WTC11 (cell line): ENCODE measurements at regions not wholly inside any gene's neighbourhood (a gene's known extent, or its start where the extent isn't known, plus 50 kb on each side); places are given as distances from the start of the nearest gene placed in this dataset.

Experiments
- ATAC-seq: fragments of 200-7000 bp; cut with Tn5 transposase; 2 replicates; pipeline ENCODE4 v1.10.0; 2021; ENCODE audit warnings: mild to moderate bottlenecking, moderate library complexity
- CTCF ChIA-PET: fragments of 300-600 bp; sonication (Branson Sonifier 250); formaldehyde crosslinking; loops from one replicate; lab custom pipeline; 2021; ENCODE audit warnings: antibody characterized with exemption; lab: Charles Lee
- POLR2A ChIA-PET: fragments of 350-600 bp; sonication (Branson Sonifier 250); formaldehyde crosslinking; loops from one replicate; lab custom pipeline; 2021; ENCODE audit warnings: antibody characterized with exemption; lab: Charles Lee
- DNase-seq: peaks from one replicate; pipeline ENCODE4 v3.0.0; 2021; ENCODE audit warnings: low spot score
- H3K27ac Mint-ChIP-seq: 2 replicates; pipeline ENCODE4 v1.8.0; 2021; ENCODE audit warnings: mixed read lengths
- H3K27me3 Mint-ChIP-seq: 2 replicates; pipeline ENCODE4 v1.8.0; 2021; ENCODE audit warnings: low read depth, mild to moderate bottlenecking, moderate library complexity, mixed read lengths
- H3K36me3 Mint-ChIP-seq: 2 replicates; pipeline ENCODE4 v1.8.0; 2021; ENCODE audit warnings: mixed read lengths
- H3K4me1 Mint-ChIP-seq: 2 replicates; pipeline ENCODE4 v1.8.0; 2022; ENCODE audit warnings: mixed read lengths
- H3K4me3 Mint-ChIP-seq: 2 replicates; pipeline ENCODE4 v1.8.0; 2021; ENCODE audit warnings: mild to moderate bottlenecking, moderate library complexity, mixed read lengths
- H3K9me3 Mint-ChIP-seq: 2 replicates; pipeline ENCODE4 v1.8.0; 2021; ENCODE audit warnings: mixed read lengths
- CREB1 ChIP-seq: sonication (generic); formaldehyde crosslinking; IDR thresholded peaks from 2 replicates; pipeline ENCODE4 v1.8.0; 2023; ENCODE audit warnings: mild to moderate bottlenecking, missing genetic modification reagents
- ELF4 ChIP-seq: sonication (generic); formaldehyde crosslinking; IDR thresholded peaks from 2 replicates; pipeline ENCODE4 v1.8.1; 2022; ENCODE audit warnings: low read depth, mild to moderate bottlenecking, moderate library complexity, missing genetic modification reagents
- FOXK1 ChIP-seq: sonication (generic); formaldehyde crosslinking; IDR thresholded peaks from 2 replicates; pipeline ENCODE4 v1.8.0; 2022; ENCODE audit warnings: mild to moderate bottlenecking, moderate library complexity, missing genetic modification reagents
- NR3C1 ChIP-seq: sonication (generic); formaldehyde crosslinking; conservative IDR thresholded peaks from 2 replicates; pipeline ENCODE4 v1.8.1; 2023; ENCODE audit warnings: low read depth, mild to moderate bottlenecking, missing genetic modification reagents
- PRRX2 ChIP-seq: fragments of 250-450 bp; sonication (Bioruptor Pico); IDR thresholded peaks from 2 replicates; pipeline ENCODE4 v1.8.0; 2021; ENCODE audit warnings: mild to moderate bottlenecking
- SMAD4 ChIP-seq: sonication (generic); formaldehyde crosslinking; IDR thresholded peaks from 2 replicates; pipeline ENCODE4 v1.8.0; 2022; ENCODE audit warnings: mild to moderate bottlenecking, missing genetic modification reagents
- TCF7 ChIP-seq: sonication (generic); formaldehyde crosslinking; IDR thresholded peaks from 2 replicates; pipeline ENCODE4 v1.8.0; 2022; ENCODE audit warnings: mild to moderate bottlenecking, low read depth, missing genetic modification reagents, moderate library complexity
- ZNF138 ChIP-seq: sonication (generic); formaldehyde crosslinking; conservative IDR thresholded peaks from 2 replicates; pipeline ENCODE4 v1.8.1; 2022; ENCODE audit warnings: mild to moderate bottlenecking, moderate library complexity, missing genetic modification reagents
- ZNF423 ChIP-seq: fragments of 250-450 bp; sonication (Bioruptor Pico); IDR thresholded peaks from 2 replicates; pipeline ENCODE4 v2.1.2; 2022; ENCODE audit warnings: mild to moderate bottlenecking, moderate library complexity
- TF ChIP-seq, protein P1 (sequence below): sonication (generic); formaldehyde crosslinking; IDR thresholded peaks from 2 replicates; pipeline ENCODE4 v1.8.0; 2023; ENCODE audit warnings: missing genetic modification reagents
- TF ChIP-seq, protein P2 (sequence below): sonication (generic); formaldehyde crosslinking; IDR thresholded peaks from 2 replicates; pipeline ENCODE4 v1.8.0; 2022; ENCODE audit warnings: missing genetic modification reagents
- TF ChIP-seq, protein P3 (sequence below): sonication (generic); formaldehyde crosslinking; IDR thresholded peaks from 2 replicates; pipeline ENCODE4 v1.8.0; 2022; ENCODE audit warnings: mild to moderate bottlenecking, missing genetic modification reagents
- TF ChIP-seq, protein P4 (sequence below): fragments of 250-450 bp; sonication (Bioruptor Pico); IDR thresholded peaks from 2 replicates; pipeline ENCODE4 v2.1.2; 2022; ENCODE audit warnings: mild to moderate bottlenecking, moderate library complexity
- TF ChIP-seq, protein P5 (sequence below): sonication (generic); formaldehyde crosslinking; IDR thresholded peaks from 2 replicates; pipeline ENCODE4 v1.8.1; 2023; ENCODE audit warnings: mild to moderate bottlenecking, missing genetic modification reagents
- TF ChIP-seq, protein P6 (sequence below): sonication (generic); formaldehyde crosslinking; IDR thresholded peaks from 2 replicates; pipeline ENCODE4 v1.8.1; 2022; ENCODE audit warnings: missing genetic modification reagents, borderline replicate concordance
- TF ChIP-seq, protein P7 (sequence below): sonication (generic); formaldehyde crosslinking; IDR thresholded peaks from 2 replicates; pipeline ENCODE4 v1.8.1; 2022; ENCODE audit warnings: mild to moderate bottlenecking, moderate library complexity, missing genetic modification reagents
- TF ChIP-seq, protein P8 (sequence below): fragments of 250-450 bp; sonication (Bioruptor Pico); IDR thresholded peaks from 2 replicates; pipeline ENCODE4 v1.8.0; 2021; ENCODE audit warnings: mild to moderate bottlenecking

DNA sequence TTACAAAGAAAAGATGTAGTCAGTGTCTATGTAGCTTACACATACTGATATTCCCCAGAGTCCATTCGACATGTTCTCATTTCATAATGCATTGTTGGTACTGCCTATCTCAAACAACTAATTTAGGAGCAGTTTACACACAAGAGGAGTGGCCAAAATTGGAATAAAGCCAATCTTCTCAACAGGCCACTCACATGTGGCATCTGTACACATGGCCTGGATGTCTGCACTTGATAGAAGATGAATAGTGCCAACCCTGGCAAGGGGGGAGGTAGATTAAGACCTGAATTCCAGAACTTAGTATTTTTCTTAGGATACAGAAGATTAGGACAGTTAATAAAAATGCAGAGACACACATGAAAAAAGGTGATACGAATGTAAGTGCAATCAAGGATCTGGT, 125.3 kb upstream of the STARD3NL start:
- Mint-ChIP-seq H3K4me1 (peaks cover 12% of the 10 kb centered on the region), H3K4me3 (no peak overlapping the region), H3K27ac (no peak overlapping the region), H3K27me3 (no peaks in the 10 kb centered on the region), H3K9me3 (peaks cover 25% of the 10 kb centered on the region), H3K36me3 (peaks cover 23% of the 10 kb centered on the region)
- no peak for ATAC-seq
- CTCF ChIA-PET, result no interaction called here
- POLR2A ChIA-PET, result no interaction called here
- no peak for DNase-seq
- TF ChIP-seq TCF7 (CRISPR knock-in tag) (no peak), PRRX2 (CRISPR knock-in tag) (no peak), SMAD4 (CRISPR knock-in tag) (no peak), CREB1 (CRISPR knock-in tag) (no peak), FOXK1 (CRISPR knock-in tag) (no peak), ZNF138 (CRISPR knock-in tag) (no peak), NR3C1 (no peak), ELF4 (CRISPR knock-in tag) (no peak), ZNF423 (CRISPR knock-in tag) (no peak)
- TF ChIP-seq, protein P1, sequence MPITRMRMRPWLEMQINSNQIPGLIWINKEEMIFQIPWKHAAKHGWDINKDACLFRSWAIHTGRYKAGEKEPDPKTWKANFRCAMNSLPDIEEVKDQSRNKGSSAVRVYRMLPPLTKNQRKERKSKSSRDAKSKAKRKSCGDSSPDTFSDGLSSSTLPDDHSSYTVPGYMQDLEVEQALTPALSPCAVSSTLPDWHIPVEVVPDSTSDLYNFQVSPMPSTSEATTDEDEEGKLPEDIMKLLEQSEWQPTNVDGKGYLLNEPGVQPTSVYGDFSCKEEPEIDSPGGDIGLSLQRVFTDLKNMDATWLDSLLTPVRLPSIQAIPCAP (CRISPR knock-in tag), result no peak
- TF ChIP-seq, protein P2, sequence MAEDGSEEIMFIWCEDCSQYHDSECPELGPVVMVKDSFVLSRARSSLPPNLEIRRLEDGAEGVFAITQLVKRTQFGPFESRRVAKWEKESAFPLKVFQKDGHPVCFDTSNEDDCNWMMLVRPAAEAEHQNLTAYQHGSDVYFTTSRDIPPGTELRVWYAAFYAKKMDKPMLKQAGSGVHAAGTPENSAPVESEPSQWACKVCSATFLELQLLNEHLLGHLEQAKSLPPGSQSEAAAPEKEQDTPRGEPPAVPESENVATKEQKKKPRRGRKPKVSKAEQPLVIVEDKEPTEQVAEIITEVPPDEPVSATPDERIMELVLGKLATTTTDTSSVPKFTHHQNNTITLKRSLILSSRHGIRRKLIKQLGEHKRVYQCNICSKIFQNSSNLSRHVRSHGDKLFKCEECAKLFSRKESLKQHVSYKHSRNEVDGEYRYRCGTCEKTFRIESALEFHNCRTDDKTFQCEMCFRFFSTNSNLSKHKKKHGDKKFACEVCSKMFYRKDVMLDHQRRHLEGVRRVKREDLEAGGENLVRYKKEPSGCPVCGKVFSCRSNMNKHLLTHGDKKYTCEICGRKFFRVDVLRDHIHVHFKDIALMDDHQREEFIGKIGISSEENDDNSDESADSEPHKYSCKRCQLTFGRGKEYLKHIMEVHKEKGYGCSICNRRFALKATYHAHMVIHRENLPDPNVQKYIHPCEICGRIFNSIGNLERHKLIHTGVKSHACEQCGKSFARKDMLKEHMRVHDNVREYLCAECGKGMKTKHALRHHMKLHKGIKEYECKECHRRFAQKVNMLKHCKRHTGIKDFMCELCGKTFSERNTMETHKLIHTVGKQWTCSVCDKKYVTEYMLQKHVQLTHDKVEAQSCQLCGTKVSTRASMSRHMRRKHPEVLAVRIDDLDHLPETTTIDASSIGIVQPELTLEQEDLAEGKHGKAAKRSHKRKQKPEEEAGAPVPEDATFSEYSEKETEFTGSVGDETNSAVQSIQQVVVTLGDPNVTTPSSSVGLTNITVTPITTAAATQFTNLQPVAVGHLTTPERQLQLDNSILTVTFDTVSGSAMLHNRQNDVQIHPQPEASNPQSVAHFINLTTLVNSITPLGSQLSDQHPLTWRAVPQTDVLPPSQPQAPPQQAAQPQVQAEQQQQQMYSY (CRISPR knock-in tag), result no peak
- TF ChIP-seq, protein P3, sequence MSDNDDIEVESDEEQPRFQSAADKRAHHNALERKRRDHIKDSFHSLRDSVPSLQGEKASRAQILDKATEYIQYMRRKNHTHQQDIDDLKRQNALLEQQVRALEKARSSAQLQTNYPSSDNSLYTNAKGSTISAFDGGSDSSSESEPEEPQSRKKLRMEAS (CRISPR knock-in tag), result no peak
- TF ChIP-seq, protein P4, sequence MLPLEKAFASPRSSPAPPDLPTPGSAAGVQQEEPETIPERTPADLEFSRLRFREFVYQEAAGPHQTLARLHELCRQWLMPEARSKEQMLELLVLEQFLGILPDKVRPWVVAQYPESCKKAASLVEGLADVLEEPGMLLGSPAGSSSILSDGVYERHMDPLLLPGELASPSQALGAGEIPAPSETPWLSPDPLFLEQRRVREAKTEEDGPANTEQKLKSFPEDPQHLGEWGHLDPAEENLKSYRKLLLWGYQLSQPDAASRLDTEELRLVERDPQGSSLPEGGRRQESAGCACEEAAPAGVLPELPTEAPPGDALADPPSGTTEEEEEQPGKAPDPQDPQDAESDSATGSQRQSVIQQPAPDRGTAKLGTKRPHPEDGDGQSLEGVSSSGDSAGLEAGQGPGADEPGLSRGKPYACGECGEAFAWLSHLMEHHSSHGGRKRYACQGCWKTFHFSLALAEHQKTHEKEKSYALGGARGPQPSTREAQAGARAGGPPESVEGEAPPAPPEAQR (CRISPR knock-in tag), result no peak
- TF ChIP-seq, protein P5, sequence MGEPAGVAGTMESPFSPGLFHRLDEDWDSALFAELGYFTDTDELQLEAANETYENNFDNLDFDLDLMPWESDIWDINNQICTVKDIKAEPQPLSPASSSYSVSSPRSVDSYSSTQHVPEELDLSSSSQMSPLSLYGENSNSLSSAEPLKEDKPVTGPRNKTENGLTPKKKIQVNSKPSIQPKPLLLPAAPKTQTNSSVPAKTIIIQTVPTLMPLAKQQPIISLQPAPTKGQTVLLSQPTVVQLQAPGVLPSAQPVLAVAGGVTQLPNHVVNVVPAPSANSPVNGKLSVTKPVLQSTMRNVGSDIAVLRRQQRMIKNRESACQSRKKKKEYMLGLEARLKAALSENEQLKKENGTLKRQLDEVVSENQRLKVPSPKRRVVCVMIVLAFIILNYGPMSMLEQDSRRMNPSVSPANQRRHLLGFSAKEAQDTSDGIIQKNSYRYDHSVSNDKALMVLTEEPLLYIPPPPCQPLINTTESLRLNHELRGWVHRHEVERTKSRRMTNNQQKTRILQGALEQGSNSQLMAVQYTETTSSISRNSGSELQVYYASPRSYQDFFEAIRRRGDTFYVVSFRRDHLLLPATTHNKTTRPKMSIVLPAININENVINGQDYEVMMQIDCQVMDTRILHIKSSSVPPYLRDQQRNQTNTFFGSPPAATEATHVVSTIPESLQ, result no peak
- TF ChIP-seq, protein P6, sequence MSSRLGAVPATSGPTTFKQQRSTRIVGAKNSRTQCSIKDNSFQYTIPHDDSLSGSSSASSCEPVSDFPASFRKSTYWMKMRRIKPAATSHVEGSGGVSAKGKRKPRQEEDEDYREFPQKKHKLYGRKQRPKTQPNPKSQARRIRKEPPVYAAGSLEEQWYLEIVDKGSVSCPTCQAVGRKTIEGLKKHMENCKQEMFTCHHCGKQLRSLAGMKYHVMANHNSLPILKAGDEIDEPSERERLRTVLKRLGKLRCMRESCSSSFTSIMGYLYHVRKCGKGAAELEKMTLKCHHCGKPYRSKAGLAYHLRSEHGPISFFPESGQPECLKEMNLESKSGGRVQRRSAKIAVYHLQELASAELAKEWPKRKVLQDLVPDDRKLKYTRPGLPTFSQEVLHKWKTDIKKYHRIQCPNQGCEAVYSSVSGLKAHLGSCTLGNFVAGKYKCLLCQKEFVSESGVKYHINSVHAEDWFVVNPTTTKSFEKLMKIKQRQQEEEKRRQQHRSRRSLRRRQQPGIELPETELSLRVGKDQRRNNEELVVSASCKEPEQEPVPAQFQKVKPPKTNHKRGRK (CRISPR knock-in tag), result no peak
- TF ChIP-seq, protein P7, sequence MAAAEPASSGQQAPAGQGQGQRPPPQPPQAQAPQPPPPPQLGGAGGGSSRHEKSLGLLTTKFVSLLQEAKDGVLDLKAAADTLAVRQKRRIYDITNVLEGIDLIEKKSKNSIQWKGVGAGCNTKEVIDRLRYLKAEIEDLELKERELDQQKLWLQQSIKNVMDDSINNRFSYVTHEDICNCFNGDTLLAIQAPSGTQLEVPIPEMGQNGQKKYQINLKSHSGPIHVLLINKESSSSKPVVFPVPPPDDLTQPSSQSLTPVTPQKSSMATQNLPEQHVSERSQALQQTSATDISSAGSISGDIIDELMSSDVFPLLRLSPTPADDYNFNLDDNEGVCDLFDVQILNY, result no peak
- TF ChIP-seq, protein P8, sequence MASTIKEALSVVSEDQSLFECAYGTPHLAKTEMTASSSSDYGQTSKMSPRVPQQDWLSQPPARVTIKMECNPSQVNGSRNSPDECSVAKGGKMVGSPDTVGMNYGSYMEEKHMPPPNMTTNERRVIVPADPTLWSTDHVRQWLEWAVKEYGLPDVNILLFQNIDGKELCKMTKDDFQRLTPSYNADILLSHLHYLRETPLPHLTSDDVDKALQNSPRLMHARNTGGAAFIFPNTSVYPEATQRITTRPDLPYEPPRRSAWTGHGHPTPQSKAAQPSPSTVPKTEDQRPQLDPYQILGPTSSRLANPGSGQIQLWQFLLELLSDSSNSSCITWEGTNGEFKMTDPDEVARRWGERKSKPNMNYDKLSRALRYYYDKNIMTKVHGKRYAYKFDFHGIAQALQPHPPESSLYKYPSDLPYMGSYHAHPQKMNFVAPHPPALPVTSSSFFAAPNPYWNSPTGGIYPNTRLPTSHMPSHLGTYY, result no peak
